OCI-LY7 (cell line): ENCODE measurements at regions not wholly inside any gene's neighbourhood (a gene's known extent, or its start where the extent isn't known, plus 50 kb on each side); places are given as distances from the start of the nearest gene placed in this dataset.

Source experiments
- EZH2phosphoT487 ChIP-seq: fragments of 200-600 bp; sonication (generic); IDR thresholded peaks from 2 replicates; pipeline ENCODE4 v1.6.1; 2018; ENCODE audit warnings: low read depth, borderline replicate concordance, mild to moderate bottlenecking, mixed run types, antibody characterized with exemption, low read length, moderate library complexity, mixed read lengths
- TF ChIP-seq, protein P1 (sequence below): fragments of 200-600 bp; sonication (generic); conservative IDR thresholded peaks from 2 replicates; pipeline ENCODE4 v1.5.1; 2014; ENCODE audit warnings: mild to moderate bottlenecking, antibody characterized with exemption, low read length, moderate library complexity, mixed read lengths

DNA sequence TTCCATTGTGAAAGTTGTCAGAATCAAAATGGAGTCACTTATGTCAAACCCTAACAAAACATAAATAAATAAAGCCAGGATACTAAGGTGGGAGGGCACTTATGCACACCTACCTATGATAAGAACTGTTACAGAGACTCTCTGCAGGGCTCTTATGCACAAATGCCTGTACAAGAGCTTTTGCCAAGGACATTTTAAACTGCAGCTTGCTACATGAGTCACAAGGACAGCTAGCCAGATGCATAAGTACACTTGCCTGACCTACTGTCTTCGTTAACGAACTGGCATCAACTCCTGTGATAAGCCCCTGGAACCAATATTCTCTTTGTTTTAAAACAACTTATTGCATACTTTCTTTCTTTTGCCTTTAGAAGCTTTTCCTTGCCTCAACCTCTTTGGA, 152.9 kb upstream of the SPEF2 start:
- TF ChIP-seq, protein P1, sequence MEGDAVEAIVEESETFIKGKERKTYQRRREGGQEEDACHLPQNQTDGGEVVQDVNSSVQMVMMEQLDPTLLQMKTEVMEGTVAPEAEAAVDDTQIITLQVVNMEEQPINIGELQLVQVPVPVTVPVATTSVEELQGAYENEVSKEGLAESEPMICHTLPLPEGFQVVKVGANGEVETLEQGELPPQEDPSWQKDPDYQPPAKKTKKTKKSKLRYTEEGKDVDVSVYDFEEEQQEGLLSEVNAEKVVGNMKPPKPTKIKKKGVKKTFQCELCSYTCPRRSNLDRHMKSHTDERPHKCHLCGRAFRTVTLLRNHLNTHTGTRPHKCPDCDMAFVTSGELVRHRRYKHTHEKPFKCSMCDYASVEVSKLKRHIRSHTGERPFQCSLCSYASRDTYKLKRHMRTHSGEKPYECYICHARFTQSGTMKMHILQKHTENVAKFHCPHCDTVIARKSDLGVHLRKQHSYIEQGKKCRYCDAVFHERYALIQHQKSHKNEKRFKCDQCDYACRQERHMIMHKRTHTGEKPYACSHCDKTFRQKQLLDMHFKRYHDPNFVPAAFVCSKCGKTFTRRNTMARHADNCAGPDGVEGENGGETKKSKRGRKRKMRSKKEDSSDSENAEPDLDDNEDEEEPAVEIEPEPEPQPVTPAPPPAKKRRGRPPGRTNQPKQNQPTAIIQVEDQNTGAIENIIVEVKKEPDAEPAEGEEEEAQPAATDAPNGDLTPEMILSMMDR = no peak
- no peak for TF ChIP-seq EZH2phosphoT487
